ENCODE measurements at regions not wholly inside any gene's neighbourhood (a gene's known extent, or its start where the extent isn't known, plus 50 kb on each side); places are given as distances from the start of the nearest gene placed in this dataset.

- TF ChIP-seq, protein P1, sequence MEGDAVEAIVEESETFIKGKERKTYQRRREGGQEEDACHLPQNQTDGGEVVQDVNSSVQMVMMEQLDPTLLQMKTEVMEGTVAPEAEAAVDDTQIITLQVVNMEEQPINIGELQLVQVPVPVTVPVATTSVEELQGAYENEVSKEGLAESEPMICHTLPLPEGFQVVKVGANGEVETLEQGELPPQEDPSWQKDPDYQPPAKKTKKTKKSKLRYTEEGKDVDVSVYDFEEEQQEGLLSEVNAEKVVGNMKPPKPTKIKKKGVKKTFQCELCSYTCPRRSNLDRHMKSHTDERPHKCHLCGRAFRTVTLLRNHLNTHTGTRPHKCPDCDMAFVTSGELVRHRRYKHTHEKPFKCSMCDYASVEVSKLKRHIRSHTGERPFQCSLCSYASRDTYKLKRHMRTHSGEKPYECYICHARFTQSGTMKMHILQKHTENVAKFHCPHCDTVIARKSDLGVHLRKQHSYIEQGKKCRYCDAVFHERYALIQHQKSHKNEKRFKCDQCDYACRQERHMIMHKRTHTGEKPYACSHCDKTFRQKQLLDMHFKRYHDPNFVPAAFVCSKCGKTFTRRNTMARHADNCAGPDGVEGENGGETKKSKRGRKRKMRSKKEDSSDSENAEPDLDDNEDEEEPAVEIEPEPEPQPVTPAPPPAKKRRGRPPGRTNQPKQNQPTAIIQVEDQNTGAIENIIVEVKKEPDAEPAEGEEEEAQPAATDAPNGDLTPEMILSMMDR (IDR thresholded peaks at IDR 0.05): no peak
- Histone ChIP-seq H3K9me3 (no peaks in the 10 kb centered on the region), H3K4me3 (no peak overlapping the region), H3K27me3 (no peaks in the 10 kb centered on the region), H3K36me3 (no peaks in the 10 kb centered on the region), H3K4me1 (peaks cover 3% of the 10 kb centered on the region), H3K9ac (ENCODE audit: low read depth in 2 of 2, low read length in 2 of 2) (no peak overlapping the region), H3K27ac (no peak overlapping the region)
- intact Hi-C loops (cut with DNase I): no loop called here
- no peak for DNase-seq
These were observed 200.5 kb downstream of the MDFIC start for GRCh38 chr7:115122388-115122787.

- no peaks in the 10 kb centered on the region for H3K9me3 ChIP-seq
- H3K4me3 ChIP-seq: no peak overlapping the region
- TF ChIP-seq, protein P1 (IDR thresholded peaks at IDR 0.05): no peak
- H3K36me3 ChIP-seq: no peaks in the 10 kb centered on the region
- no peaks in the 10 kb centered on the region for H3K27me3 ChIP-seq
- DNase-seq: no peak
- no peak overlapping the region for H3K27ac ChIP-seq
- intact Hi-C loops (cut with DNase I): no loop called here
- no peak overlapping the region for H3K9ac ChIP-seq (ENCODE audit: low read depth in 2 of 2, low read length in 2 of 2)
- peaks cover 3% of the 10 kb centered on the region for H3K4me1 ChIP-seq
These were observed 195.9 kb downstream of the MDFIC start for GRCh38 chr7:115117748-115118147.

- H3K9ac ChIP-seq (ENCODE audit: low read depth in 2 of 2, low read length in 2 of 2): no peak overlapping the region
- intact Hi-C loops (cut with DNase I): no loop called here
- H3K9me3 ChIP-seq: no peaks in the 10 kb centered on the region
- no peaks in the 10 kb centered on the region for H3K36me3 ChIP-seq
- H3K4me3 ChIP-seq: no peak overlapping the region
- no peaks in the 10 kb centered on the region for H3K4me1 ChIP-seq
- TF ChIP-seq, protein P1 (IDR thresholded peaks at IDR 0.05): no peak
- DNase-seq: no peak
- no peak overlapping the region for H3K27ac ChIP-seq
- no peaks in the 10 kb centered on the region for H3K27me3 ChIP-seq
These were observed 195.2 kb downstream of the MDFIC start for GRCh38 chr7:115116773-115117715.

DNA sequence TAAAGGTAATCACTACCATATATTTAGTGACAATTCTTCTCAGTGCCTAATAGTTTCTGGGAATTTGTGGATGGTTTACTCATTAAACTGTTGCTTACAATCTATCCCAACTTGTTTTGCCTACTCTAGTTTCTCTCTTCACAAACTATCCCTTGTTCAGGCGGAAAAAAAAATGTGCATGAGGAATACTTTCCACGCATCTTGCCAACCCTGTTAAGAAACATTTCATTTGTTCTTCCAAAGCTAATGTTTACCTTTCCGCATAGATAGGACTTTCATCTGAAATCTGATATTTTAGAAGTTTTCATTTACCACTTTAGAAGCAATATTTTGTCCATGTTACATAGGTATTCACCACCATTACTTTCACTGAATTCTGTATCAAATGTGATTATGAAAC is 191.9 kb downstream of the MDFIC start:
- H3K9me3 ChIP-seq: no peaks in the 10 kb centered on the region
- no peak for DNase-seq
- no peak overlapping the region for H3K4me3 ChIP-seq
- no peak overlapping the region for H3K9ac ChIP-seq (ENCODE audit: low read depth in 2 of 2, low read length in 2 of 2)
- no peaks in the 10 kb centered on the region for H3K4me1 ChIP-seq
- TF ChIP-seq, protein P1 (IDR thresholded peaks at IDR 0.05): no peak
- H3K27ac ChIP-seq: no peak overlapping the region
- H3K36me3 ChIP-seq: no peaks in the 10 kb centered on the region
- H3K27me3 ChIP-seq: no peaks in the 10 kb centered on the region
- intact Hi-C loops (cut with DNase I): no loop called here

GRCh38 chr7:115113131-115113530 is 191.2 kb downstream of the MDFIC start:
- DNase-seq: no peak
- intact Hi-C loops (cut with DNase I): no loop called here
- H3K9ac ChIP-seq (ENCODE audit: low read depth in 2 of 2, low read length in 2 of 2): no peak overlapping the region
- H3K36me3 ChIP-seq: no peaks in the 10 kb centered on the region
- TF ChIP-seq, protein P1 (IDR thresholded peaks at IDR 0.05): no peak
- H3K4me3 ChIP-seq: no peak overlapping the region
- H3K9me3 ChIP-seq: no peaks in the 10 kb centered on the region
- H3K27ac ChIP-seq: no peak overlapping the region
- no peaks in the 10 kb centered on the region for H3K4me1 ChIP-seq
- H3K27me3 ChIP-seq: no peaks in the 10 kb centered on the region

Data from colonic mucosa (tissue), 4 donors.